ENCODE measurements at regions not wholly inside any gene's neighbourhood (a gene's known extent, or its start where the extent isn't known, plus 50 kb on each side); places are given as distances from the start of the nearest gene placed in this dataset.

GRCh38 chr5:108581026-108581425 lies 166.7 kb upstream of the FER start:
- Histone ChIP-seq H3K4me3 (no peak overlapping the region), H3K4me1 (no peaks in the 10 kb centered on the region), H3K36me3 (no peaks in the 10 kb centered on the region), H3K27ac (no peak overlapping the region), H3K9me3 (no peaks in the 10 kb centered on the region), H3K27me3 (no peaks in the 10 kb centered on the region)
- ATAC-seq (ENCODE audit: low FRiP score in 2 of 2) (no peak), DNase-seq (no peak)
- no peak for TF ChIP-seq EP300 (IDR thresholded peaks at IDR 0.05)
- TF ChIP-seq CTCF (IDR thresholded peaks at IDR 0.05): no peak
- no peak for TF ChIP-seq POLR2AphosphoS5 (IDR thresholded peaks at IDR 0.05)
- no peak for TF ChIP-seq POLR2A (IDR thresholded peaks at IDR 0.05)

- Histone ChIP-seq H3K36me3 (no peaks in the 10 kb centered on the region), H3K27me3 (no peaks in the 10 kb centered on the region), H3K9me3 (peaks cover 0 to 6% (median 2%) of the 10 kb centered on the region in 4 donors), H3K4me3 (no peak overlapping the region), H3K4me1 (no peaks in the 10 kb centered on the region), H3K27ac (no peak overlapping the region)
- ATAC-seq (ENCODE audit: low FRiP score in 2 of 2) (peak in 1 of 2 donors; percentile 39), DNase-seq (no peak)
- no peak for TF ChIP-seq POLR2AphosphoS5 (IDR thresholded peaks at IDR 0.05)
- no peak for TF ChIP-seq CTCF (IDR thresholded peaks at IDR 0.05)
- TF ChIP-seq POLR2A (IDR thresholded peaks at IDR 0.05): no peak
- TF ChIP-seq EP300 (IDR thresholded peaks at IDR 0.05): no peak
- 71 to 82% methylated on average over 4 of the region's 4 CpGs for whole genome bisulfite sequencing, 2 donors
Observed at GRCh38 chr5:108579236-108579635, 168.5 kb upstream of the FER start.

GRCh38 chr5:108578791-108579190 lies 168.9 kb upstream of the FER start:
- DNase-seq (no peak), ATAC-seq (ENCODE audit: low FRiP score in 2 of 2) (no peak)
- Histone ChIP-seq H3K27me3 (no peaks in the 10 kb centered on the region), H3K4me1 (no peaks in the 10 kb centered on the region), H3K36me3 (no peaks in the 10 kb centered on the region), H3K9me3 (peaks cover 0 to 6% (median 2%) of the 10 kb centered on the region in 4 donors), H3K4me3 (no peak overlapping the region), H3K27ac (no peak overlapping the region)
- WGBS, 2 donors: 86 to 98% methylated on average over 1 of the region's 1 CpG
- no peak for TF ChIP-seq POLR2AphosphoS5 (IDR thresholded peaks at IDR 0.05)
- TF ChIP-seq POLR2A (IDR thresholded peaks at IDR 0.05): no peak
- no peak for TF ChIP-seq CTCF (IDR thresholded peaks at IDR 0.05)
- no peak for TF ChIP-seq EP300 (IDR thresholded peaks at IDR 0.05)

- H3K4me3 ChIP-seq: no peak overlapping the region
- 88 to 89% methylated on average over 9 of the region's 9 CpGs for WGBS, 2 donors
- no peaks in the 10 kb centered on the region for H3K36me3 ChIP-seq
- no peak overlapping the region for H3K27ac ChIP-seq
- H3K9me3 ChIP-seq: no peaks in the 10 kb centered on the region
- no peaks in the 10 kb centered on the region for H3K4me1 ChIP-seq
- DNase-seq (no peak), ATAC-seq (ENCODE audit: low FRiP score in 2 of 2) (no peak)
- TF ChIP-seq POLR2AphosphoS5 (IDR thresholded peaks at IDR 0.05) (no peak), CTCF (IDR thresholded peaks at IDR 0.05) (no peak), EP300 (IDR thresholded peaks at IDR 0.05) (no peak), POLR2A (IDR thresholded peaks at IDR 0.05) (no peak)
- no peaks in the 10 kb centered on the region for H3K27me3 ChIP-seq
Observed at GRCh38 chr5:108567429-108567828, 180.3 kb upstream of the FER start.

GRCh38 chr5:108564441-108564840 lies 182.5 kb upstream of the FBXL17 start:
- Histone ChIP-seq H3K36me3 (no peaks in the 10 kb centered on the region), H3K27ac (no peak overlapping the region), H3K4me1 (peaks cover 0 to 4% (median 0%) of the 10 kb centered on the region in 4 donors), H3K27me3 (no peaks in the 10 kb centered on the region), H3K4me3 (no peak overlapping the region), H3K9me3 (no peaks in the 10 kb centered on the region)
- DNase-seq: no peak
- ATAC-seq (ENCODE audit: low FRiP score in 2 of 2): no peak
- no peak for TF ChIP-seq CTCF (IDR thresholded peaks at IDR 0.05)
- no peak for TF ChIP-seq EP300 (IDR thresholded peaks at IDR 0.05)
- TF ChIP-seq POLR2AphosphoS5 (IDR thresholded peaks at IDR 0.05): no peak
- TF ChIP-seq POLR2A (IDR thresholded peaks at IDR 0.05): no peak
